HCT116 (cell line): ENCODE measurements at regions not wholly inside any gene's neighbourhood (a gene's known extent, or its start where the extent isn't known, plus 50 kb on each side); places are given as distances from the start of the nearest gene placed in this dataset.

Experiments used
- ATAC-seq: fragments of 200-7000 bp; cut with Tn5 transposase; 2 replicates; pipeline ENCODE4 v1.9.1; 2020; ENCODE audit warnings: mild to moderate bottlenecking, moderate library complexity
- BruUV-seq: library from RNA; stranded (reverse); fragments of 400-500 nt; replicated peaks from 2 replicates; lab custom pipeline; 2021; lab: Mats Ljungman, UMichigan
- CTCF ChIA-PET: fragments of 300-600 bp; sonication (Branson Sonifier 250); formaldehyde crosslinking; loops from one replicate; lab custom pipeline; 2021; ENCODE audit warnings: antibody characterized with exemption; lab: Charles Lee
- POLR2A ChIA-PET: fragments of 300-600, 350-600 bp; sonication (Branson Sonifier 250); formaldehyde crosslinking; loops from one replicate; lab custom pipeline; 2021; ENCODE audit warnings: antibody characterized with exemption; lab: Charles Lee
- RAD21 ChIA-PET, 2 experiments: fragments of 300-600 bp; sonication (Branson Sonifier 250); formaldehyde crosslinking; loops; one replicate each; lab custom pipeline; 2023; ENCODE audit warnings: low total read pairs in 2 of 2; ENCODE audit not compliant: uncharacterized antibody in 2 of 2, unreplicated experiment in 2 of 2, low non-redundant PET in 1 of 2; lab: Charles Lee
- DNase-seq: peaks from one replicate; pipeline ENCODE4 v3.0.0-alpha.2; 2010; ENCODE audit warnings: low read depth, low spot score
- H2AFZ ChIP-seq: fragments of 200-600 bp; shearing (Covaris generic), sonication (generic); 2 replicates; pipeline ENCODE4 v1.6.1; 2017; ENCODE audit warnings: low read depth, mixed run types, mixed read lengths, antibody characterized with exemption, low read length; ENCODE audit not compliant: poor library complexity, severe bottlenecking
- H3K27ac ChIP-seq: 2 replicates; pipeline ENCODE4 v1.5.1; 2012; ENCODE audit warnings: low read depth, low read length
- H3K27me3 ChIP-seq: fragments of 200-600 bp; sonication (generic); 2 replicates; pipeline ENCODE4 v1.6.1; 2016; ENCODE audit warnings: mixed run types, low read length, mixed read lengths; ENCODE audit not compliant: insufficient read depth
- H3K36me3 ChIP-seq, 2 experiments: fragments of 200-500 bp in 1 of 2; fragments of 200-600 bp in 1 of 2; sonication (Bioruptor generic) in 1 of 2; sonication (generic) in 1 of 2; 2 replicates each; pipeline versions ENCODE4 v1.5.1 to v1.6.1; 2014 to 2016; ENCODE audit warnings: low read length in 2 of 2, inconsistent platforms in 1 of 2, mixed read lengths in 1 of 2, mixed run types in 1 of 2; ENCODE audit not compliant: insufficient read depth in 2 of 2, control insufficient read depth in 1 of 2
- H3K4me1 ChIP-seq, 2 experiments: fragments of 200-600 bp in 1 of 2; sonication (generic) in 1 of 2; 2 replicates each; pipeline versions ENCODE4 v1.5.1 to v1.6.1; 2012 to 2017; ENCODE audit warnings: low read length in 2 of 2, inconsistent platforms in 1 of 2, mild to moderate bottlenecking in 1 of 2, mixed read lengths in 1 of 2, mixed run types in 1 of 2, moderate library complexity in 1 of 2; ENCODE audit not compliant: insufficient read depth in 2 of 2, control insufficient read depth in 1 of 2
- H3K4me2 ChIP-seq: fragments of 200-600 bp; sonication (generic); 2 replicates; pipeline ENCODE4 v1.6.1; 2017; ENCODE audit warnings: mixed run types, low read length, mixed read lengths
- H3K4me3 ChIP-seq, 2 experiments: fragments of 200-600 bp in 1 of 2; sonication (generic) in 1 of 2; replicated peaks in 1 of 2; 2 replicates each; pipeline ENCODE4 v1.5.1; 2011 to 2016; ENCODE audit warnings: low read length in 2 of 2, control low read depth in 1 of 2, low read depth in 1 of 2, mild to moderate bottlenecking in 1 of 2, mixed read lengths in 1 of 2, mixed run types in 1 of 2
- H3K79me2 ChIP-seq: fragments of 200-600 bp; sonication (generic); 2 replicates; pipeline ENCODE4 v1.6.1; 2017; ENCODE audit warnings: mild to moderate bottlenecking, mixed run types, low read length, moderate library complexity, mixed read lengths; ENCODE audit not compliant: insufficient read depth
- H3K9ac ChIP-seq: fragments of 200-600 bp; sonication (generic); 2 replicates; pipeline ENCODE4 v1.6.1; 2016; ENCODE audit warnings: low read length, mixed read lengths
- H3K9me2 ChIP-seq: fragments of 200-600 bp; sonication (generic), shearing (Covaris generic); 2 replicates; pipeline ENCODE4 v1.6.1; 2017; ENCODE audit warnings: mixed run types, mild to moderate bottlenecking, moderate library complexity; ENCODE audit not compliant: insufficient read depth
- H3K9me3 ChIP-seq, 2 experiments: fragments of 200-500 bp in 1 of 2; fragments of 200-600 bp in 1 of 2; sonication (Bioruptor generic) in 1 of 2; sonication (generic) in 1 of 2; 2 replicates each; pipeline ENCODE4 v1.6.1; 2014 to 2017; ENCODE audit warnings: low read length in 2 of 2, mixed read lengths in 2 of 2, inconsistent platforms in 1 of 2, low read depth in 1 of 2, mild to moderate bottlenecking in 1 of 2, mixed run types in 1 of 2, moderate library complexity in 1 of 2; ENCODE audit not compliant: control insufficient read depth in 1 of 2, insufficient read depth in 1 of 2
- H4K20me1 ChIP-seq: fragments of 200-600 bp; sonication (generic), shearing (Covaris generic); 2 replicates; pipeline ENCODE4 v1.6.1; 2017; ENCODE audit warnings: mixed run types, mild to moderate bottlenecking, moderate library complexity; ENCODE audit not compliant: insufficient read depth
- ATF3 ChIP-seq: IDR thresholded peaks from 2 replicates; pipeline ENCODE4 v1.6.1; 2012
- CBX3 ChIP-seq: IDR thresholded peaks from 2 replicates; pipeline ENCODE4 v1.6.1; 2012; ENCODE audit warnings: low read depth
- CEBPB ChIP-seq: IDR thresholded peaks from 2 replicates; pipeline ENCODE4 v1.6.1; 2012; ENCODE audit warnings: low read depth
- CTCF ChIP-seq, 3 experiments: fragments of 200-600 bp in 1 of 3; sonication (generic) in 1 of 3; IDR thresholded peaks in 2 of 3; conservative IDR thresholded peaks in 1 of 3; 2 replicates each; pipeline ENCODE4 v1.5.1; 2012 to 2017; ENCODE audit warnings: low read depth in 2 of 3, low read length in 2 of 3, antibody characterized with exemption in 1 of 3, borderline replicate concordance in 1 of 3, control low read depth in 1 of 3, mild to moderate bottlenecking in 1 of 3, mixed read lengths in 1 of 3, mixed run types in 1 of 3, moderate library complexity in 1 of 3; ENCODE audit not compliant: insufficient read depth in 1 of 3
- EGR1 ChIP-seq: IDR thresholded peaks from 2 replicates; pipeline ENCODE4 v1.6.1; 2012; ENCODE audit warnings: low read depth
- EZH2 ChIP-seq: fragments of 200-600 bp; sonication (generic); IDR thresholded peaks from 2 replicates; pipeline ENCODE4 v1.6.1; 2017; ENCODE audit warnings: antibody characterized with exemption, mixed run types
- FOSL1 ChIP-seq: IDR thresholded peaks from 2 replicates; pipeline ENCODE4 v1.6.1; 2012; ENCODE audit warnings: low read depth
- JUND ChIP-seq: IDR thresholded peaks from 2 replicates; pipeline ENCODE4 v1.6.1; 2012
- MAX ChIP-seq: IDR thresholded peaks from 2 replicates; pipeline ENCODE4 v1.6.1; 2012
- POLR2A ChIP-seq: IDR thresholded peaks from 2 replicates; pipeline ENCODE4 v1.7.0; 2011; ENCODE audit warnings: borderline replicate concordance; ENCODE audit not compliant: insufficient read depth, insufficient read length; ENCODE audit errors: extremely low read depth
- POLR2AphosphoS5 ChIP-seq: IDR thresholded peaks from 2 replicates; pipeline ENCODE4 v1.6.1; 2011; ENCODE audit warnings: mild to moderate bottlenecking, low read depth, low read length, moderate library complexity
- RAD21 ChIP-seq: IDR thresholded peaks from 2 replicates; pipeline ENCODE4 v1.6.1; 2012; ENCODE audit warnings: low read depth, mild to moderate bottlenecking
- SIN3A ChIP-seq: IDR thresholded peaks from 2 replicates; pipeline ENCODE4 v1.6.1; 2012; ENCODE audit warnings: low read depth
- SP1 ChIP-seq: IDR thresholded peaks from 2 replicates; pipeline ENCODE4 v1.6.1; 2012; ENCODE audit warnings: low read depth
- SRF ChIP-seq: IDR thresholded peaks from 2 replicates; pipeline ENCODE4 v1.6.1; 2012; ENCODE audit warnings: low read depth
- YY1 ChIP-seq: IDR thresholded peaks from 2 replicates; pipeline ENCODE4 v1.6.1; 2011; ENCODE audit warnings: low read length, low read depth, moderate library complexity, mild to moderate bottlenecking; ENCODE audit not compliant: insufficient replicate concordance; ENCODE audit errors: extremely low read depth
- ZFX ChIP-seq: fragments of 450-650 bp; IDR thresholded peaks from 2 replicates; pipeline ENCODE4 v1.6.1; 2017
- ZNF274 ChIP-seq: fragments of 200-500 bp; sonication (Bioruptor generic); IDR thresholded peaks from 2 replicates; pipeline ENCODE4 v1.6.1; 2014; ENCODE audit warnings: mild to moderate bottlenecking, low read depth, low read length, inconsistent platforms
- intact Hi-C: fragments of 100-400 bp; cut with micrococcal nuclease; formaldehyde crosslinking; loops from 2 replicates; pipeline ENCODE4 v1.10.0; 2022
- TF ChIP-seq, protein P1 (sequence below): IDR thresholded peaks from 2 replicates; pipeline ENCODE4 v1.6.1; 2012; ENCODE audit warnings: low read depth
- TF ChIP-seq, protein P2 (sequence below): IDR thresholded peaks from 2 replicates; pipeline ENCODE4 v1.6.1; 2011; ENCODE audit warnings: mild to moderate bottlenecking, low read length, moderate library complexity; ENCODE audit not compliant: insufficient replicate concordance; ENCODE audit errors: extremely low read depth

DNA sequence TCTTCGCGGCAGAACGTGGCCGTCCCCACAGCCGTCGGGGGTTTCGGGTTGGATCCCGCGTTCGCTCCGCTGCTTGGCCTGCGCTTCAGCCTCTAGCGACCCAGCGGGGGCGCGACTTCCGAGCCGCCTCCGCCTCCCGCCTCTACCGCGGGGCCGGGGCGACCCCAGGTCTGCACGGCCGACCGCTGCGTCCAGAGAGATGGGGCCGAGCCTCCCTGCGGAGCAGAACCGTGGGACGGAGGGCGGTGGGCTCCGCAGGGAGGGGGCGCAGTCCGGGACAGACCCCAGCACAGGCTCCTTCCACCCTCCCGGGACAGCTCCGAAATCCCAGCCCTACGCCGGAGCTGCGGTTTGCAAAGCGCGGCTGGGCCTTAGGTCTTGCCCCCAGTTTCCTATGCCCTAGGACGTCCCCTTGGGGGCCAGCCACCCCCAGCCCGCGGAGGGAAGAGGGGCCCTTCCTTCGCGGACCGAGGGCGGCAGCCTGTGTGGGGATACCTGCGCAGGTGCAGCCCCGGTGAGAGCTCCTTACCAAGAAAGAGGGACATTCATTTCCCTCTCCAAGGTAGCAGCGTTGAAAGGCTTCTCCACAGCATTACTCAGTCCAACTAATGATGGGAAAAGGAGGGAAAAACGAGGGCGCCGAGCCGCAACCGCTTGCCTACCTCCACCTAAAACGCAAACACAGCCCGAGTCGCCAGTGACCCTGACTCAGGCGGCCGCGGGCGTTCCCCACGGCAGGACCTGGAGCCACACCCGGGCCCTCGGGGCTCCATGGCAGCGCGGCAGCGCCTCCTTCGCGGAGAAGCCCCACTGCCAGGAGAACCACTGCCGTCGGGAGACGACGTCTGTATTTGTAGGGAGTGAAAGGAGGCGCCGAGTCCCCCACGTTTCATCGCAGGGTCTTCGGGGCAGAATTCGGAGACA, 115.7 kb downstream of the BMS1 start:
- intact Hi-C loops, result no loop called here
- TF ChIP-seq YY1 (no peak), CTCF (IDR thresholded peaks at IDR 0.05 in 2 of 3, conservative IDR thresholded peaks at IDR 0.05 in 1 of 3; ENCODE audit: borderline replicate concordance in 1 of 3, insufficient read depth in 1 of 3, low read depth in 2 of 3, low read length in 2 of 3) (no peak), POLR2AphosphoS5 (no peak), ZNF274 (no peak), CBX3 (no peak), JUND (no peak), SRF (no peak), CEBPB (no peak), MAX (no peak), POLR2A (no peak), ZFX (no peak), EZH2 (no peak), EGR1 (no peak), SIN3A (no peak), FOSL1 (no peak), ATF3 (no peak), RAD21 (no peak), SP1 (no peak)
- TF ChIP-seq, protein P1, sequence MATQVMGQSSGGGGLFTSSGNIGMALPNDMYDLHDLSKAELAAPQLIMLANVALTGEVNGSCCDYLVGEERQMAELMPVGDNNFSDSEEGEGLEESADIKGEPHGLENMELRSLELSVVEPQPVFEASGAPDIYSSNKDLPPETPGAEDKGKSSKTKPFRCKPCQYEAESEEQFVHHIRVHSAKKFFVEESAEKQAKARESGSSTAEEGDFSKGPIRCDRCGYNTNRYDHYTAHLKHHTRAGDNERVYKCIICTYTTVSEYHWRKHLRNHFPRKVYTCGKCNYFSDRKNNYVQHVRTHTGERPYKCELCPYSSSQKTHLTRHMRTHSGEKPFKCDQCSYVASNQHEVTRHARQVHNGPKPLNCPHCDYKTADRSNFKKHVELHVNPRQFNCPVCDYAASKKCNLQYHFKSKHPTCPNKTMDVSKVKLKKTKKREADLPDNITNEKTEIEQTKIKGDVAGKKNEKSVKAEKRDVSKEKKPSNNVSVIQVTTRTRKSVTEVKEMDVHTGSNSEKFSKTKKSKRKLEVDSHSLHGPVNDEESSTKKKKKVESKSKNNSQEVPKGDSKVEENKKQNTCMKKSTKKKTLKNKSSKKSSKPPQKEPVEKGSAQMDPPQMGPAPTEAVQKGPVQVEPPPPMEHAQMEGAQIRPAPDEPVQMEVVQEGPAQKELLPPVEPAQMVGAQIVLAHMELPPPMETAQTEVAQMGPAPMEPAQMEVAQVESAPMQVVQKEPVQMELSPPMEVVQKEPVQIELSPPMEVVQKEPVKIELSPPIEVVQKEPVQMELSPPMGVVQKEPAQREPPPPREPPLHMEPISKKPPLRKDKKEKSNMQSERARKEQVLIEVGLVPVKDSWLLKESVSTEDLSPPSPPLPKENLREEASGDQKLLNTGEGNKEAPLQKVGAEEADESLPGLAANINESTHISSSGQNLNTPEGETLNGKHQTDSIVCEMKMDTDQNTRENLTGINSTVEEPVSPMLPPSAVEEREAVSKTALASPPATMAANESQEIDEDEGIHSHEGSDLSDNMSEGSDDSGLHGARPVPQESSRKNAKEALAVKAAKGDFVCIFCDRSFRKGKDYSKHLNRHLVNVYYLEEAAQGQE, result no peak
- TF ChIP-seq, protein P2, sequence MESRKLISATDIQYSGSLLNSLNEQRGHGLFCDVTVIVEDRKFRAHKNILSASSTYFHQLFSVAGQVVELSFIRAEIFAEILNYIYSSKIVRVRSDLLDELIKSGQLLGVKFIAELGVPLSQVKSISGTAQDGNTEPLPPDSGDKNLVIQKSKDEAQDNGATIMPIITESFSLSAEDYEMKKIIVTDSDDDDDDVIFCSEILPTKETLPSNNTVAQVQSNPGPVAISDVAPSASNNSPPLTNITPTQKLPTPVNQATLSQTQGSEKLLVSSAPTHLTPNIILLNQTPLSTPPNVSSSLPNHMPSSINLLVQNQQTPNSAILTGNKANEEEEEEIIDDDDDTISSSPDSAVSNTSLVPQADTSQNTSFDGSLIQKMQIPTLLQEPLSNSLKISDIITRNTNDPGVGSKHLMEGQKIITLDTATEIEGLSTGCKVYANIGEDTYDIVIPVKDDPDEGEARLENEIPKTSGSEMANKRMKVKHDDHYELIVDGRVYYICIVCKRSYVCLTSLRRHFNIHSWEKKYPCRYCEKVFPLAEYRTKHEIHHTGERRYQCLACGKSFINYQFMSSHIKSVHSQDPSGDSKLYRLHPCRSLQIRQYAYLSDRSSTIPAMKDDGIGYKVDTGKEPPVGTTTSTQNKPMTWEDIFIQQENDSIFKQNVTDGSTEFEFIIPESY, result no peak
- TF ChIP-seq, all 23 proteins: peak for 0
- no peaks in the 10 kb centered on the region for H4K20me1 ChIP-seq
- no peak overlapping the region for H2AFZ ChIP-seq
- ChIA-PET CTCF (no interaction called here), RAD21 (no interaction called here), POLR2A (no interaction called here)
- BruUV-seq, result no TSS peak
- H3K4me1 ChIP-seq, result no peaks in the 10 kb centered on the region
- no peak overlapping the region for H3K9ac ChIP-seq
- H3K27me3 ChIP-seq, result no peaks in the 10 kb centered on the region
- H3K4me3 ChIP-seq, result no peak overlapping the region
- DNase-seq (no peak), ATAC-seq (no peak)
- no peaks in the 10 kb centered on the region for H3K79me2 ChIP-seq
- H3K9me2 ChIP-seq, result no peaks in the 10 kb centered on the region
- H3K36me3 ChIP-seq, result no peaks in the 10 kb centered on the region
- no peaks in the 10 kb centered on the region for H3K9me3 ChIP-seq
- H3K4me2 ChIP-seq, result no peak overlapping the region
- no peak overlapping the region for H3K27ac ChIP-seq
